ENCODE measurements at regions not wholly inside any gene's neighbourhood (a gene's known extent, or its start where the extent isn't known, plus 50 kb on each side); places are given as distances from the start of the nearest gene placed in this dataset.

GRCh38 chr16:26204138-26204537 lies 512.4 kb downstream of the HS3ST4 start:
- H3K4me3 ChIP-seq (ENCODE audit: low read depth, low read length): no peak overlapping the region
- no peak for TF ChIP-seq CTCF (IDR thresholded peaks at IDR 0.05; ENCODE audit: low read depth, low read length)

GRCh38 chr16:26211542-26211941 lies 519.8 kb downstream of the HS3ST4 start:
- no peak for TF ChIP-seq CTCF (IDR thresholded peaks at IDR 0.05; ENCODE audit: low read depth, low read length)
- no peak overlapping the region for H3K4me3 ChIP-seq (ENCODE audit: low read depth, low read length)

- no peak overlapping the region for H3K4me3 ChIP-seq (ENCODE audit: low read depth, low read length)
- TF ChIP-seq CTCF (IDR thresholded peaks at IDR 0.05; ENCODE audit: low read depth, low read length): no peak
These were observed 520.8 kb downstream of the HS3ST4 start for GRCh38 chr16:26212599-26212998.

- TF ChIP-seq CTCF (IDR thresholded peaks at IDR 0.05; ENCODE audit: low read depth, low read length): no peak
- no peak overlapping the region for H3K4me3 ChIP-seq (ENCODE audit: low read depth, low read length)
These were observed 522.9 kb downstream of the HS3ST4 start for GRCh38 chr16:26214581-26215174.

- H3K4me3 ChIP-seq (ENCODE audit: low read depth, low read length): no peak overlapping the region
- no peak for TF ChIP-seq CTCF (IDR thresholded peaks at IDR 0.05; ENCODE audit: low read depth, low read length)
These were observed 529.1 kb downstream of the HS3ST4 start for GRCh38 chr16:26220894-26221293.

- H3K4me3 ChIP-seq (ENCODE audit: low read depth, low read length): no peak overlapping the region
- TF ChIP-seq CTCF (IDR thresholded peaks at IDR 0.05; ENCODE audit: low read depth, low read length): no peak
These were observed 539.9 kb downstream of the HS3ST4 start for GRCh38 chr16:26231647-26232046.

GRCh38 chr16:26240807-26241206 lies 549.0 kb downstream of the HS3ST4 start:
- no peak for TF ChIP-seq CTCF (IDR thresholded peaks at IDR 0.05; ENCODE audit: low read depth, low read length)
- no peak overlapping the region for H3K4me3 ChIP-seq (ENCODE audit: low read depth, low read length)
